Nephron progenitor cell (in vitro differentiated cells): ENCODE measurements at regions not wholly inside any gene's neighbourhood (a gene's known extent, or its start where the extent isn't known, plus 50 kb on each side); places are given as distances from the start of the nearest gene placed in this dataset.
A peak's percentile ranks its signal among the peaks of the same experiment; 100 is the strongest.

Experiments used
- DNase-seq: peaks from one replicate; pipeline ENCODE4 v3.0.0; 2021
- H3K27ac Mint-ChIP-seq: 2 replicates; pipeline ENCODE4 v1.8.0; 2021; ENCODE audit warnings: mild to moderate bottlenecking, moderate library complexity, mixed read lengths
- H3K27me3 Mint-ChIP-seq: 2 replicates; pipeline ENCODE4 v1.8.0; 2021; ENCODE audit warnings: mild to moderate bottlenecking, low read depth, mixed read lengths; ENCODE audit not compliant: poor library complexity
- H3K36me3 Mint-ChIP-seq: 2 replicates; pipeline ENCODE4 v1.8.0; 2021; ENCODE audit warnings: low read depth, mixed read lengths
- H3K4me1 Mint-ChIP-seq: 2 replicates; pipeline ENCODE4 v1.8.0; 2021; ENCODE audit warnings: mixed read lengths
- H3K4me3 Mint-ChIP-seq: 2 replicates; pipeline ENCODE4 v1.8.0; 2021; ENCODE audit warnings: mild to moderate bottlenecking, moderate library complexity, mixed read lengths
- H3K9me3 Mint-ChIP-seq: 2 replicates; pipeline ENCODE4 v1.8.0; 2021; ENCODE audit warnings: mild to moderate bottlenecking, moderate library complexity, mixed read lengths
- CTCF ChIP-seq: fragments of 200-600 bp; sonication (generic); IDR thresholded peaks from 2 replicates; pipeline ENCODE4 v1.5.0; 2021; ENCODE audit warnings: antibody characterized with exemption

- no peak for TF ChIP-seq CTCF
- Mint-ChIP-seq H3K4me1 (peaks cover 53% of the 10 kb centered on the region), H3K27ac (peak overlapping the region; percentile 62)
These were observed 60.9 kb downstream of the KLF12 start for GRCh38 chr13:74073274-74073673.

GRCh38 chr13:74070513-74070912 lies 63.7 kb downstream of the KLF12 start:
- Mint-ChIP-seq H3K4me1 (peaks cover 38% of the 10 kb centered on the region), H3K4me3 (no peak overlapping the region), H3K27me3 (no peaks in the 10 kb centered on the region), H3K27ac (peak overlapping the region; percentile 82), H3K36me3 (peaks cover 12% of the 10 kb centered on the region), H3K9me3 (peaks cover 4% of the 10 kb centered on the region)
- TF ChIP-seq CTCF = no peak
- DNase-seq = no peak

More at GRCh38 chr13:74073274-74073673, 60.9 kb downstream of the KLF12 start:
- DNase-seq = no peak
- Mint-ChIP-seq H3K27me3 (no peaks in the 10 kb centered on the region), H3K9me3 (peaks cover 4% of the 10 kb centered on the region), H3K36me3 (peaks cover 12% of the 10 kb centered on the region), H3K4me3 (no peak overlapping the region)

DNA sequence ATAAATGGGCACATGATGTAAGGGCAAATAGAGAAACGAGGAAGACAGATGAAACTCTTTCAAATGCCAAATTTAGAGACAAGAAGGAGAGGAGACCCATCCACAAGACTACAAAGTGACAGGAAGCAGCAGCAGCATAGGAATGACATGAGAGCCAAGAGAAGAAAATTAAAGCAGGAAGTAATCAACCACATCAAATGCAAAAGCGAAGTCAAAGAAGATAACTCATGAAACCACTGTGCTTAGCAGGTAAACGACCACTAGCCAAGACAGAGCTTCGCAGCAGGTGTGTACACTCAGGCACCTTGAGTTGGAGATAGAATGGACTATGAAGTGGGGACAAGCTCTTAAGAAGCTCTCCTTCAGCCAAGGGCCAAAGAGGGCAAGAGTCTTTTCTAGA lies 64.1 kb downstream of the KLF12 start:
- Mint-ChIP-seq H3K9me3 (peaks cover 4% of the 10 kb centered on the region), H3K27ac (peak overlapping the region; percentile 10), H3K4me1 (peaks cover 33% of the 10 kb centered on the region), H3K36me3 (peaks cover 12% of the 10 kb centered on the region), H3K27me3 (no peaks in the 10 kb centered on the region), H3K4me3 (no peak overlapping the region)
- DNase-seq = no peak
- no peak for TF ChIP-seq CTCF

DNA sequence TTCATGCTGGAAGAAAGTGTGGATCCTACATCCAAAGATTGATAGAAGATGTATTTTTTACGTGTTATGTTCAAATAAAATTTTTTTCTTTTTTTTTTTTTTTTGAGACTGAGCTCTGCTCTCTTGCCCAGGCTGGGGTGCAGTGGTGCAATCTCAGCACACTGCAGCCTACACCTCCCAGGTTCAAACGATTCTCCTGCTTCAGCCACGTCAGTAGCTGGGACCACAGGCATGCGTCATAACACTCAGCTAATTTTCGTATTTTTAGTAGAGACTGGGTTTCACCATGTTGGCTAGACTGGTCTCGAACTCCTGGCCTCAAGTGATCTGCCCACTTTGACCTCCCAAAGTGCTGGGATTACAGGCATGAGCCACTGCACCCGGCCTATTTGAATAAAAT lies 65.7 kb downstream of the KLF12 start:
- TF ChIP-seq CTCF = no peak
- H3K27ac Mint-ChIP-seq = no peak overlapping the region
- peaks cover 18% of the 10 kb centered on the region for H3K4me1 Mint-ChIP-seq
- H3K36me3 Mint-ChIP-seq = peaks cover 12% of the 10 kb centered on the region
- H3K4me3 Mint-ChIP-seq = no peak overlapping the region
- H3K9me3 Mint-ChIP-seq = peaks cover 4% of the 10 kb centered on the region
- H3K27me3 Mint-ChIP-seq = no peaks in the 10 kb centered on the region
- no peak for DNase-seq

DNA sequence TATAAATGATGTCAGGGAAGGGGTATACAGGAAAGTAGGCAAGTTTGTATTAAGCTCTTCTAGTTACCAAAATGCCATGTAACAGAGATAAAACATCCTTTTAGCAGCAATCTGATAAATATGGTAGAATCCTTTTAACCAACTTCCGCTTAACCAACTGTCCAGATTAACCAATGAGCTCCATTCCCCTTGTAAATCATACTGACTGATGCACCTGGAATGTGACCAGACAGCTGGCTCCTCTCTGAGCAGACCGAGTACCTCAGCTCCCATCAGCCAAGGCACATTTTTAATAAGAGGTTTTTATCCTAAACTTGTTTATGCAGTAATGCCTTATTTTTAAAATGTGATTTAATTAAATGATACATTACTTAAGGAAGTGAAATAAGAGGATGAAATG lies 66.4 kb downstream of the KLF12 start:
- Mint-ChIP-seq H3K9me3 (peaks cover 1% of the 10 kb centered on the region), H3K4me1 (peaks cover 18% of the 10 kb centered on the region), H3K27ac (no peak overlapping the region), H3K36me3 (peaks cover 9% of the 10 kb centered on the region), H3K4me3 (no peak overlapping the region), H3K27me3 (no peaks in the 10 kb centered on the region)
- no peak for TF ChIP-seq CTCF
- DNase-seq = no peak

- no peaks in the 10 kb centered on the region for H3K27me3 Mint-ChIP-seq
- H3K27ac Mint-ChIP-seq = no peak overlapping the region
- no peak for TF ChIP-seq CTCF
- H3K36me3 Mint-ChIP-seq = peaks cover 7% of the 10 kb centered on the region
- H3K4me1 Mint-ChIP-seq = peaks cover 25% of the 10 kb centered on the region
- DNase-seq = no peak
- no peaks in the 10 kb centered on the region for H3K9me3 Mint-ChIP-seq
- H3K4me3 Mint-ChIP-seq = no peak overlapping the region
These were observed 67.3 kb downstream of the KLF12 start for GRCh38 chr13:74066937-74067336.
